Muscle of leg (tissue), 3 donors: ENCODE measurements at regions not wholly inside any gene's neighbourhood (a gene's known extent, or its start where the extent isn't known, plus 50 kb on each side); places are given as distances from the start of the nearest gene placed in this dataset.
A peak's percentile ranks its signal among the peaks of the same experiment; 100 is the strongest.

Source experiments
- DNase-seq: peaks from one replicate; pipeline ENCODE4 v3.0.0; 2013
- H3K27ac ChIP-seq: one replicate; pipeline ENCODE4 v1.5.1; 2013; ENCODE audit warnings: mild to moderate bottlenecking, low read length, control low read depth
- H3K27me3 ChIP-seq: one replicate; pipeline ENCODE4 v1.6.1; 2013; ENCODE audit warnings: low read length; ENCODE audit not compliant: control insufficient read depth, insufficient read depth
- H3K36me3 ChIP-seq: one replicate; pipeline ENCODE4 v1.6.1; 2013; ENCODE audit warnings: low read length; ENCODE audit not compliant: control insufficient read depth, insufficient read depth
- H3K4me1 ChIP-seq: one replicate; pipeline ENCODE4 v1.6.1; 2013; ENCODE audit warnings: low read length; ENCODE audit not compliant: control insufficient read depth, insufficient read depth
- H3K4me3 ChIP-seq: one replicate; pipeline ENCODE4 v1.5.1; 2013; ENCODE audit warnings: low read length, control low read depth
- H3K9me3 ChIP-seq: replicated peaks from 2 replicates; pipeline ENCODE4 v1.6.1; 2013; ENCODE audit warnings: low read depth, low read length; ENCODE audit not compliant: control insufficient read depth
- WGBS: methylation state at CpG from one replicate; pipeline ENCODE4 v1.1.5; 2013; ENCODE audit warnings: missing lambda C conversion rate; ENCODE audit not compliant: insufficient coverage; 5-methylcytosine and 5-hydroxymethylcytosine counted together

DNA sequence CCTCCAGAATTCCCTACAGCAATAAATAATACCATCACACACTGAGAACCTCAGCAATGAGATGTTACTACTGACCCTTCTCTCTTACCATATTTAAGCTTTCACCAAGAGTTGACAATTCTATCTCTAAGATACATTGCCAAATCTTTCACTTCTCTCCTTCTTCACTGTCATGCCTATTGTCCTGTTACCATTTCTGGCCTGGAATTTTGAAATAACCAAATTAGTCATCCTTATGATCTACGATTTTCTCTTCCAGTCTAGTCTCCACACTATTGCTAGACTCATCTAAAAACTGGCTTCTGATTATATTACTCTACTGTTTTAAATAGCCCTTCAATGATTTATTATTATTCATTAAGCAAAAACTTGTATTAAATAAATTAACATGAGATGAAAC lies 656.1 kb upstream of the ADGRL4 start:
- H3K4me3 ChIP-seq, result no peak overlapping the region
- no peaks in the 10 kb centered on the region for H3K27me3 ChIP-seq

GRCh38 chr1:79660129-79660528 lies 653.6 kb upstream of the ADGRL4 start:
- DNase-seq, result no peak
- Histone ChIP-seq H3K27ac (no peak overlapping the region), H3K27me3 (no peaks in the 10 kb centered on the region), H3K4me3 (no peak overlapping the region), H3K4me1 (no peaks in the 10 kb centered on the region), H3K36me3 (no peaks in the 10 kb centered on the region), H3K9me3 (no peaks in the 10 kb centered on the region)
- WGBS, result no CpG with 5 or more reads among the region's 2 CpGs

More for the DNA sequence above, 656.1 kb upstream of the ADGRL4 start:
- Histone ChIP-seq H3K36me3 (no peaks in the 10 kb centered on the region), H3K9me3 (no peaks in the 10 kb centered on the region), H3K27ac (no peak overlapping the region), H3K4me1 (no peaks in the 10 kb centered on the region)
- no peak for DNase-seq
- no CpG with 5 or more reads among the region's 1 CpG for WGBS

DNA sequence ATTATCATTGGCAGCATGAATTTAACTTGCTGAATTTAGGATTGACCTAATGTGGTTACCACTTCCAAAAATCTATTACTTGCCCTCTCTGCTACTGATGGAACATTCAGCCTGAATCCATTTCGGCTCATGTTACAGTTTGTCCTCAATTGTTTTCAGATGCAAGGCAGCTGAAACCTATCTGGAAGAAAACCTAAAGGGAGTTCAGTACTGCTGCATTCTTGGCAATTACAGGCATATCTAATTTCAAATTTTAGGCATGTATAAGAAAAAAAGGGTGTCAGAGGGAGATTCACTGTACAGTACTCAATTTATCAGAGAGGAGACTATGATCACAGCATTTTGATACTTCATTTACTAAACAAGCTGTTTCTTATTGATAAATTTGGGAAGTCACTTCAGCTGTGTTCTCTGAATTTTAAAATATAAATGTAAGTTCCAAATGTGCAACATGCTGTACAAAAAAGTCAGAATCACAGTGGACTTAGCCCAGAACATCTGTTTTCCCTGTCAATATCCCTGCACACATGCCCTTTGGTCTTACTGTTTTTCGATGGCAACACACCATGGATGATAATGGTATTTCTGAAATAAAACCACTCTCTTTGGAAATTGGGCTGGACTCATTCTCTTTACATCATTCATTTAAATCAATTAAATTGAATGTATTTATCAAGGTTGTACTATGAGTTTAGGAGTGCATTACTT lies 651.6 kb upstream of the ADGRL4 start:
- Histone ChIP-seq H3K27me3 (no peaks in the 10 kb centered on the region), H3K4me1 (no peaks in the 10 kb centered on the region), H3K4me3 (no peak overlapping the region), H3K9me3 (no peaks in the 10 kb centered on the region), H3K36me3 (no peaks in the 10 kb centered on the region), H3K27ac (peak overlapping the region; percentile 40)
- no CpG with 5 or more reads among the region's 2 CpGs for WGBS
- DNase-seq, result peak; percentile 90

DNA sequence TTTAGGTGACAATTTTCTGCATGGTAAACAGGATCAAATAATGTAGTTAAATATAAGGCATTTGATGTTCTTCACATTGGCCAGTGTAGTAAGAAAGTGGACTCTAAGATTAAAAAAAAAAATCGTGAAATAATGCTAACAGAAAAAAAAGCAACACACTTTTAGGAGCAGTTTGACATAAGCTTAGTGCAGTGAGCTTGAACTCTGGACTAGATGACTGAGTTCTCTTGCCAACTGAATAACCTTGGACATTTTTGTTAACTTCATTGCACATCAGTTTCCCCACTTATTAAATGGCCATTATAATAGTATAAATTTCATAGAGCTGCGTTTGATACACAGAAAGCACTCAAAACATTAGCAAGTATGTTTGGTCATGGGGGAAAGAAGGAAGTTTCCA lies 649.3 kb upstream of the ADGRL4 start:
- no peak for DNase-seq
- no peaks in the 10 kb centered on the region for H3K4me1 ChIP-seq
- H3K27ac ChIP-seq, result no peak overlapping the region
- H3K36me3 ChIP-seq, result no peaks in the 10 kb centered on the region
- H3K9me3 ChIP-seq, result no peaks in the 10 kb centered on the region
- no peaks in the 10 kb centered on the region for H3K27me3 ChIP-seq
- no CpG with 5 or more reads among the region's 2 CpGs for WGBS
- H3K4me3 ChIP-seq, result no peak overlapping the region

DNA sequence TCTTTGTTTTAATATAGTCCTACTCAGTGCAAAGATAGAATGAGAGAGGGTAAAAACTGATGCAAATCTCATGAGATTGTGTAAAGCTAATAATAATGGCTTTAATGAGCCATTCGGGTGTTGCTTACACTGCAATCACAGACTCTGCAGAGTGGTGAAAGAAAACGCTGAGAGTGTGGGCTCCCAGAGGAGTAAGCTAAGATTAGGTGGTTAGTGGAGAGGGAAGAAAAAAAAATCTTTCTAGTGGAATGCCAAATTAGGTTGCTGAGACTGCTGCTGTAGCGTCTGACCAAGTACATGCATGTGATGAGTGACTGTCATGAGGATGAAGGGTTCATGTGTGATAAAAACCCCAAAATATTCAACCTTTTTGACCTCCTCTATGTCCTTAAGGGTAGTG lies 645.9 kb upstream of the ADGRL4 start:
- no peak for DNase-seq
- Histone ChIP-seq H3K27me3 (no peaks in the 10 kb centered on the region), H3K36me3 (no peaks in the 10 kb centered on the region), H3K9me3 (no peaks in the 10 kb centered on the region), H3K27ac (no peak overlapping the region), H3K4me3 (no peak overlapping the region), H3K4me1 (no peaks in the 10 kb centered on the region)
- WGBS, result 48% methylated on average over 2 of the region's 3 CpGs

GRCh38 chr1:79648126-79648525 lies 641.6 kb upstream of the ADGRL4 start:
- no peak for DNase-seq
- WGBS, result no CpG with 5 or more reads among the region's 1 CpG
- H3K4me3 ChIP-seq, result no peak overlapping the region
- no peaks in the 10 kb centered on the region for H3K36me3 ChIP-seq
- no peaks in the 10 kb centered on the region for H3K9me3 ChIP-seq
- H3K27ac ChIP-seq, result no peak overlapping the region
- no peaks in the 10 kb centered on the region for H3K4me1 ChIP-seq
- no peaks in the 10 kb centered on the region for H3K27me3 ChIP-seq

GRCh38 chr1:79646880-79647279 lies 640.4 kb upstream of the ADGRL4 start:
- WGBS, result no CpG with 5 or more reads among the region's 3 CpGs
- H3K9me3 ChIP-seq, result no peaks in the 10 kb centered on the region
- no peak for DNase-seq
- H3K27me3 ChIP-seq, result no peaks in the 10 kb centered on the region
- H3K36me3 ChIP-seq, result no peaks in the 10 kb centered on the region
- H3K4me3 ChIP-seq, result no peak overlapping the region
- H3K27ac ChIP-seq, result no peak overlapping the region
- no peaks in the 10 kb centered on the region for H3K4me1 ChIP-seq

DNA sequence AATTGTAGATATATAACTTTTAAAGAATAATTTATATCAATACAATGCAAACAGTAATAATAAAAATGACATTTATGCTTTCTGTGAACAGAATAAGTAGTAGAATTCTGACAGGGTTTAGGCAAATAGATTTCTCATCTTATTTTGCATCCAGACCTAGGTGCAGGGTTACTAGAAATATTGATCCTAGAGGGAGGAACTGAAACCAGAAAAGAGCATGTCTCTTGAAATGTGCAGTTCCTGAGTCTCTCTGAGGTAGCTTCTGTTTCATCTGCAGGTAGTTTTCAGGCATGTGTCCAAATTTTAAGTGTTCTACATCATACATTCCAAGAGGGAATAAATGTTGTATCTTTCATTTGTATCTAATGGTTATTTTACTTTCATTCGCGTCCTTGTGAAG lies 631.9 kb upstream of the ADGRL4 start:
- Histone ChIP-seq H3K4me1 (no peaks in the 10 kb centered on the region), H3K36me3 (no peaks in the 10 kb centered on the region), H3K4me3 (no peak overlapping the region), H3K27ac (no peak overlapping the region), H3K9me3 (no peaks in the 10 kb centered on the region), H3K27me3 (no peaks in the 10 kb centered on the region)
- no peak for DNase-seq
- no CpG with 5 or more reads among the region's 2 CpGs for WGBS

DNA sequence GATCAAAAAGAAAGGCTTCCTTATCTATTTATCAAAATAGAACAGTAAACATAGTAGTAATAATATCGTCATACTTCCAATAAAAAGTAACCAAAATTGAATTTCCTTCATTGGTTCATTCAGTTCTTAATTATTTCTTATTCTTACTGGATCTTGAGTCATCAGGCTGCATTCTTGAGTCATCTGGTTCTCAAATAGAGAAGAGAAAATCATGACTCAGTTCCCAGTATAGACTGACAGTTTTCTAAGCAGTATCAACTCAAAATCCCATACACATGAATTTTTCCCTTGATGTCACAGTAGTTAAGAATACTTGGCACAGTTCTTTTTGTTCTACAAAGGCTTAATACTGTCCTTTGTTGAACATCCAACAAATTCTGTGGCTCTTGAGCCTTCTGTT lies 626.9 kb upstream of the ADGRL4 start:
- no peak overlapping the region for H3K4me3 ChIP-seq
- no peak for DNase-seq
- H3K27me3 ChIP-seq, result no peaks in the 10 kb centered on the region
- H3K36me3 ChIP-seq, result no peaks in the 10 kb centered on the region
- H3K4me1 ChIP-seq, result no peaks in the 10 kb centered on the region
- no peak overlapping the region for H3K27ac ChIP-seq
- no CpG with 5 or more reads among the region's 1 CpG for WGBS
- no peaks in the 10 kb centered on the region for H3K9me3 ChIP-seq

DNA sequence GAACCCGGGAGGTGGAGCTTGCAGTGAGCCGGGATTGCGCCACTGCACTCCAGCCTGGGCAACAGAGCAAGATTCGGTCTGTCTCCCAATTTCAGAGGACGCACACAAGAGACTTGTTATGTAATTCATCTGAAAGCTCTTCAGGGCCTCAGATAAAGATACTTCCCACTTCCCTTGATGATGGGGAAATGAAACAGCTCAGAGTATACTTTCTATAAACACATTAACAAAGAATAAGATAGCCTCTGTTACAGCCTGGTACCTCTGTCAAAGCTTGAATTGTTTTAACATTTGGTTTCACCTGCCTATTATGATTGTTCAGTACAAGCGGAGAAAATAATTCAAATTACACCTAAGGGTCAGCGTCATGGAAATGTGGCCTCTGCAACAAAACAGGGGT lies 622.9 kb upstream of the ADGRL4 start:
- no peaks in the 10 kb centered on the region for H3K36me3 ChIP-seq
- no peaks in the 10 kb centered on the region for H3K4me1 ChIP-seq
- DNase-seq, result no peak
- no peak overlapping the region for H3K27ac ChIP-seq
- WGBS, result 98% methylated on average over 6 of the region's 7 CpGs
- no peak overlapping the region for H3K4me3 ChIP-seq
- H3K9me3 ChIP-seq, result no peaks in the 10 kb centered on the region
- H3K27me3 ChIP-seq, result no peaks in the 10 kb centered on the region

DNA sequence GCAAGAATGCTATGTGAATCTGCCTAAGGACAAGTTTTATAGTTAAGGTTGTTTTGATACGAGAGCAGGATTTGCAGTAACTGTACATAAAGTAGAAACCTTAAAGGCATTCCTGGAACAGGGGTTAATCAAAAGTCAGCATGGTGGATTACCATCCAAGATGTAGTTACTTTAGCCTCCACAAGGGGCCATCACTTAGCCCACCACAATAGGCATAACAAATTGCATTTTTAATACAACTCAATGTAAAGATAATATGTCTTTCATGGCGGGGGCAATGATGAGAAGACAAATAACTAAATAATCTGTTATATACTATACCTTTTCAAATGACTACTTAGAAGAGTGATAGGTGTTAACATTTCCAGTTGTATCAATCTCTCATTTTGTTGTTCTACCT lies 611.2 kb upstream of the ADGRL4 start:
- H3K4me3 ChIP-seq, result no peak overlapping the region
- no peaks in the 10 kb centered on the region for H3K36me3 ChIP-seq
- H3K4me1 ChIP-seq, result no peaks in the 10 kb centered on the region
- no peaks in the 10 kb centered on the region for H3K27me3 ChIP-seq
- H3K9me3 ChIP-seq, result no peaks in the 10 kb centered on the region
- DNase-seq, result no peak
- no peak overlapping the region for H3K27ac ChIP-seq
- WGBS, result 33% methylated on average over 1 of the region's 2 CpGs
